Spinal cord (tissue), 1 donor: ENCODE measurements at regions not wholly inside any gene's neighbourhood (a gene's known extent, or its start where the extent isn't known, plus 50 kb on each side); places are given as distances from the start of the nearest gene placed in this dataset. TPM values are rescaled to one million over a fixed set of nuclear protein-coding genes. Genes with fewer than 3 reads are reported as not detected.

Experiments
- small RNA-seq: library from RNA; depleted of rRNA; stranded (forward); fragments of <200 nt; gene quantifications from one replicate; pipeline ENCODE3, GENCODE V24; 2014; ENCODE audit warnings: low replicate concordance

Small RNAs in the stretch of these regions (small RNA-seq; reads per million reads assigned to genes)
- not detected for gene CICP10
- gene SEPT14P2 = not detected
